PC-3 (cell line): ENCODE measurements at regions not wholly inside any gene's neighbourhood (a gene's known extent, or its start where the extent isn't known, plus 50 kb on each side); places are given as distances from the start of the nearest gene placed in this dataset.

Experiments used
- ATAC-seq: fragments of 200-7000 bp; cut with Tn5 transposase; 2 replicates; pipeline ENCODE4 v1.9.1; 2020; ENCODE audit warnings: mild to moderate bottlenecking, moderate library complexity
- BruUV-seq: library from RNA; stranded (reverse); fragments of 400-500 nt; replicated peaks from 2 replicates; lab custom pipeline; 2021; lab: Mats Ljungman, UMichigan
- CTCF ChIA-PET: fragments of 300-600 bp; sonication (Branson Sonifier 250); formaldehyde crosslinking; loops from one replicate; lab custom pipeline; 2022; ENCODE audit warnings: antibody characterized with exemption; lab: Charles Lee
- POLR2A ChIA-PET: fragments of 300-600 bp; sonication (Branson Sonifier 250); formaldehyde crosslinking; loops from one replicate; lab custom pipeline; 2022; ENCODE audit warnings: antibody characterized with exemption; ENCODE audit not compliant: unreplicated experiment; lab: Charles Lee
- DNase-seq: peaks from one replicate; pipeline ENCODE4 v3.0.0-alpha.2; 2015
- H2AFZ ChIP-seq: fragments of 300-600 bp; sonication (generic); 2 replicates; pipeline ENCODE4 v1.6.0; 2016; ENCODE audit warnings: antibody characterized with exemption, low read length
- H3F3A ChIP-seq: fragments of 300-600 bp; sonication (generic); one replicate; pipeline ENCODE4 v1.6.0; 2017; ENCODE audit warnings: antibody characterized with exemption, low read length, control low read depth, mild to moderate bottlenecking; ENCODE audit not compliant: unreplicated experiment
- H3K27ac ChIP-seq: fragments of 300-600 bp; sonication (generic); 2 replicates; pipeline ENCODE4 v1.5.1; 2016; ENCODE audit warnings: mild to moderate bottlenecking, low read length
- H3K27me3 ChIP-seq: fragments of 300-600 bp; sonication (generic); 2 replicates; pipeline ENCODE4 v1.6.1; 2016; ENCODE audit warnings: low read length, mixed read lengths
- H3K36me3 ChIP-seq: fragments of 300-600 bp; sonication (generic); 2 replicates; pipeline ENCODE4 v1.6.1; 2016; ENCODE audit warnings: low read depth, mixed run types, low read length, mixed read lengths
- H3K4me1 ChIP-seq: fragments of 300-600 bp; sonication (generic); 2 replicates; pipeline ENCODE4 v1.5.1; 2016; ENCODE audit warnings: low read length; ENCODE audit not compliant: insufficient read depth
- H3K4me2 ChIP-seq: fragments of 300-600 bp; sonication (generic); 2 replicates; pipeline ENCODE4 v1.6.0; 2016; ENCODE audit warnings: low read length
- H3K4me3 ChIP-seq: fragments of 300-600 bp; sonication (generic); 2 replicates; pipeline ENCODE4 v1.5.1; 2016; ENCODE audit warnings: mild to moderate bottlenecking, low read length, mixed read lengths
- H3K79me2 ChIP-seq: fragments of 300-600 bp; sonication (generic); 2 replicates; pipeline ENCODE4 v1.6.1; 2017; ENCODE audit warnings: low read length, mixed read lengths
- H3K9ac ChIP-seq: fragments of 300-600 bp; sonication (generic); 2 replicates; pipeline ENCODE4 v1.6.0; 2016; ENCODE audit warnings: mild to moderate bottlenecking, low read length
- H3K9me2 ChIP-seq: fragments of 300-600 bp; sonication (generic); replicated peaks from 2 replicates; pipeline ENCODE4 v1.6.1; 2016; ENCODE audit warnings: mixed run types, low read length, mixed read lengths
- H3K9me3 ChIP-seq: fragments of 300-600 bp; sonication (generic); 2 replicates; pipeline ENCODE4 v1.6.1; 2016; ENCODE audit warnings: low read length, mixed read lengths
- H4K20me1 ChIP-seq: fragments of 300-600 bp; sonication (generic); 2 replicates; pipeline ENCODE4 v1.6.1; 2016; ENCODE audit warnings: low read length, mixed read lengths
- CTCF ChIP-seq: fragments of 300-600 bp; sonication (generic); conservative IDR thresholded peaks from 2 replicates; pipeline ENCODE4 v1.5.1; 2017; ENCODE audit warnings: antibody characterized with exemption, low read depth, mild to moderate bottlenecking, low read length
- EZH2 ChIP-seq: fragments of 300-600 bp; sonication (generic); IDR thresholded peaks from one replicate; pipeline ENCODE4 v1.6.1; 2017; ENCODE audit warnings: antibody characterized with exemption, mild to moderate bottlenecking, low read length; ENCODE audit not compliant: unreplicated experiment
- EZH2phosphoT487 ChIP-seq: fragments of 300-600 bp; sonication (generic); IDR thresholded peaks from 2 replicates; pipeline ENCODE4 v1.6.1; 2018; ENCODE audit warnings: mild to moderate bottlenecking, antibody characterized with exemption, low read length, borderline replicate concordance
- intact Hi-C: fragments of 100-400 bp; cut with micrococcal nuclease; formaldehyde crosslinking; loops from 2 replicates; pipeline ENCODE4 v1.9.0; 2023

GRCh38 chr10:105596749-105597148, 955.7 kb downstream of the SORCS3 start:
- Histone ChIP-seq H3K27ac (no peak overlapping the region), H3K9ac (no peak overlapping the region), H3K4me3 (no peak overlapping the region), H3K4me1 (no peaks in the 10 kb centered on the region), H2AFZ (no peak overlapping the region), H3K9me2 (no peaks in the 10 kb centered on the region), H3K4me2 (no peak overlapping the region), H3K9me3 (no peaks in the 10 kb centered on the region), H4K20me1 (no peaks in the 10 kb centered on the region), H3F3A (no peaks in the 10 kb centered on the region), H3K79me2 (no peaks in the 10 kb centered on the region), H3K27me3 (no peaks in the 10 kb centered on the region), H3K36me3 (no peaks in the 10 kb centered on the region)
- DNase-seq (no peak), ATAC-seq (no peak)
- intact Hi-C loops = no loop called here
- BruUV-seq = no TSS peak
- TF ChIP-seq CTCF = no peak
- no peak for TF ChIP-seq EZH2phosphoT487
- TF ChIP-seq EZH2 = no peak
- ChIA-PET CTCF (no interaction called here), POLR2A (no interaction called here)

GRCh38 chr10:105594296-105594695, 953.2 kb downstream of the SORCS3 start:
- Histone ChIP-seq H3K36me3 (no peaks in the 10 kb centered on the region), H3K9ac (no peak overlapping the region), H4K20me1 (no peaks in the 10 kb centered on the region), H2AFZ (no peak overlapping the region), H3K4me3 (no peak overlapping the region), H3K79me2 (no peaks in the 10 kb centered on the region), H3K9me2 (no peaks in the 10 kb centered on the region), H3K27me3 (no peaks in the 10 kb centered on the region), H3K9me3 (no peaks in the 10 kb centered on the region), H3K4me2 (no peak overlapping the region), H3K4me1 (no peaks in the 10 kb centered on the region), H3K27ac (no peak overlapping the region), H3F3A (no peaks in the 10 kb centered on the region)
- ATAC-seq (no peak), DNase-seq (no peak)
- intact Hi-C loops = no loop called here
- no TSS peak for BruUV-seq
- ChIA-PET POLR2A (no interaction called here), CTCF (no interaction called here)
- no peak for TF ChIP-seq CTCF
- no peak for TF ChIP-seq EZH2phosphoT487
- no peak for TF ChIP-seq EZH2

GRCh38 chr10:105592468-105592867, 951.4 kb downstream of the SORCS3 start:
- Histone ChIP-seq H2AFZ (no peak overlapping the region), H3K27me3 (no peaks in the 10 kb centered on the region), H3K9me3 (no peaks in the 10 kb centered on the region), H4K20me1 (no peaks in the 10 kb centered on the region), H3F3A (no peaks in the 10 kb centered on the region), H3K4me1 (no peaks in the 10 kb centered on the region), H3K4me3 (no peak overlapping the region), H3K79me2 (no peaks in the 10 kb centered on the region), H3K4me2 (no peak overlapping the region), H3K9me2 (no peaks in the 10 kb centered on the region), H3K36me3 (no peaks in the 10 kb centered on the region), H3K9ac (no peak overlapping the region), H3K27ac (no peak overlapping the region)
- TF ChIP-seq CTCF (no peak), EZH2phosphoT487 (no peak), EZH2 (no peak)
- ChIA-PET POLR2A (no interaction called here), CTCF (no interaction called here)
- intact Hi-C loops = no loop called here
- no TSS peak for BruUV-seq
- DNase-seq (no peak), ATAC-seq (no peak)
